Ovary (tissue), 7 donors: ENCODE measurements at regions not wholly inside any gene's neighbourhood (a gene's known extent, or its start where the extent isn't known, plus 50 kb on each side); places are given as distances from the start of the nearest gene placed in this dataset.
A peak's percentile ranks its signal among the peaks of the same experiment; 100 is the strongest.

Experiments
- DNase-seq, 5 donors: peaks; one replicate each; pipeline ENCODE4 v3.0.0-alpha.2; 2019 to 2020
- H3K27ac ChIP-seq, 2 donors: fragments of 200-600 bp; one replicate each; pipeline versions ENCODE4 v1.5.1 to v1.8.0; 2019 to 2022
- H3K27me3 ChIP-seq: fragments of 200-600 bp; one replicate; pipeline ENCODE4 v1.8.0; 2022
- H3K36me3 ChIP-seq: fragments of 200-600 bp; sonication (generic); one replicate; pipeline ENCODE4 v1.5.1; 2019
- H3K4me1 ChIP-seq: one replicate; pipeline ENCODE4 v1.8.1; 2013; ENCODE audit warnings: mild to moderate bottlenecking, moderate library complexity; ENCODE audit not compliant: insufficient read depth
- H3K4me3 ChIP-seq: fragments of 200-600 bp; sonication (generic); one replicate; pipeline ENCODE4 v1.5.1; 2017
- H3K9me3 ChIP-seq, 2 donors: fragments of 200-600 bp in 1 of 2; sonication (generic) in 1 of 2; one replicate each; pipeline versions ENCODE4 v1.5.1 to v1.8.1; 2013 to 2019; ENCODE audit warnings: mild to moderate bottlenecking in 1 of 2, moderate library complexity in 1 of 2
- EP300 ChIP-seq: sonication (generic); formaldehyde crosslinking; IDR thresholded peaks from one replicate; pipeline ENCODE4 v1.6.1; 2017; ENCODE audit warnings: antibody characterized with exemption
- POLR2A ChIP-seq: fragments of 450-650 bp; IDR thresholded peaks from one replicate; pipeline ENCODE4 v1.6.1; 2017; ENCODE audit warnings: antibody characterized with exemption, mild to moderate bottlenecking, moderate library complexity
- WGBS, 3 donors: extraction: QIAGEN DNeasy Blood & Tissue Kit in 1 of 3; methylation state at CpG; one replicate each; pipeline versions ENCODE4 v1.1.5 to v1.1.7; 2013 to 2017; 5-methylcytosine and 5-hydroxymethylcytosine counted together
- intact Hi-C, 4 donors: fragments of 100-400 bp; cut with DNase I; formaldehyde crosslinking; loops; one replicate each; pipeline versions ENCODE4 v1.11.0 to v1.15.1; 2022 to 2023
- TF ChIP-seq, protein P1 (sequence below), 3 donors: fragments of 450-650 bp in 2 of 3; fragments of 200-600 bp in 1 of 3; IDR thresholded peaks; one replicate each; pipeline versions ENCODE4 v1.5.1 to v1.8.0; 2016 to 2022; ENCODE audit warnings: antibody characterized with exemption in 3 of 3, mild to moderate bottlenecking in 1 of 3
- donor health status: DM: no; HTN: no; CAD: no; lungs with moderate emphysema.
- donor health status: DM: no; HTN: no; CAD: no.
- donor health status: Bipolar disorder and iron deficiency.
- donor health status: DM: no; HTN: no; CAD: no.
- donor health status: DM: yes; HTN: yes; CAD: no.

DNA sequence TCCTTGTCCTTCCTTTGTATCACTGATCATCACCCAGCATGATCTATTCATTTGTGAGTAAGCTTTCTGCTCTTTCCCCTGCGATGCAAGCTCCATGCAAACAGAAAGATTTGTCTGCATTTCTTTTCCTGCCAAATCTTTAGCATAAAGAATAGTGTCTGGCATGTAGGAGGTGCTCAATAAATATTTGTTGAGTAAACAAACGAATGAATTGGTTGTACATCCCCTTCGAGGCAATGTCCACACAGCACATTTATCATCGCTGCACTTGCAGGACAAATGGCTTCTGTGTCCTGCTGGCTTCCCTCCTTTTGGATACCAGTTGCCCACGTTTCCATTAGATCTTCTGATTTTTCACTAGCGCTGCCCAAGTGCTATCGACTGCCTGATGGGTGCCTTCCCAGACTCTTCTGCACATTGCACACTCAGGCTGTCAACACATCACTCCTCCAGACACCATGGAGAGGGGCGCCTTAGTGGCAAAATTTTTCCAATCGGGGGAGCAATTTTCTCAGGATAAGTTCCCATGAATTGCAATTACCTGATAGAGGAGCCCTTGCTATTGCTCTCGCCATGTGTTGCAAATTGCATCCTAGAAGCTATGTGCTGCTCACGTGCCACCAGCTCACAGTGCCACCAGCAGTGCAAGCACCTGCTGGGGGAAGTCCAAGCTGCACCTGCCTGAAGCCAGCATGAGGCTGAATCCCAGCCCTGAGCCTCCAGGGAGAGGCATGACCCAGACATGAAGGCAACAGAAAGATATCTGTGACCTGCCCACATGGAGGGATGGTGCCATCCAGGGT lies 206.6 kb downstream of the KIF26A start:
- Histone ChIP-seq H3K4me1 (peaks cover 11% of the 10 kb centered on the region), H3K36me3 (no peaks in the 10 kb centered on the region), H3K9me3 (no peaks in the 10 kb centered on the region), H3K4me3 (no peak overlapping the region), H3K27ac (no peak overlapping the region), H3K27me3 (no peaks in the 10 kb centered on the region)
- 66 to 69% (median 67%) methylated on average over 11 of the region's 11 CpGs for WGBS, 3 donors
- intact Hi-C loops: loop anchor here in 1 of 4 donors (10.0 kb wide), 1 partner anchor 210 kb away; the partner anchor contains the start of gene KIF26A
- TF ChIP-seq, protein P1, sequence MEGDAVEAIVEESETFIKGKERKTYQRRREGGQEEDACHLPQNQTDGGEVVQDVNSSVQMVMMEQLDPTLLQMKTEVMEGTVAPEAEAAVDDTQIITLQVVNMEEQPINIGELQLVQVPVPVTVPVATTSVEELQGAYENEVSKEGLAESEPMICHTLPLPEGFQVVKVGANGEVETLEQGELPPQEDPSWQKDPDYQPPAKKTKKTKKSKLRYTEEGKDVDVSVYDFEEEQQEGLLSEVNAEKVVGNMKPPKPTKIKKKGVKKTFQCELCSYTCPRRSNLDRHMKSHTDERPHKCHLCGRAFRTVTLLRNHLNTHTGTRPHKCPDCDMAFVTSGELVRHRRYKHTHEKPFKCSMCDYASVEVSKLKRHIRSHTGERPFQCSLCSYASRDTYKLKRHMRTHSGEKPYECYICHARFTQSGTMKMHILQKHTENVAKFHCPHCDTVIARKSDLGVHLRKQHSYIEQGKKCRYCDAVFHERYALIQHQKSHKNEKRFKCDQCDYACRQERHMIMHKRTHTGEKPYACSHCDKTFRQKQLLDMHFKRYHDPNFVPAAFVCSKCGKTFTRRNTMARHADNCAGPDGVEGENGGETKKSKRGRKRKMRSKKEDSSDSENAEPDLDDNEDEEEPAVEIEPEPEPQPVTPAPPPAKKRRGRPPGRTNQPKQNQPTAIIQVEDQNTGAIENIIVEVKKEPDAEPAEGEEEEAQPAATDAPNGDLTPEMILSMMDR (IDR thresholded peaks at IDR 0.05): no peak
- no peak for TF ChIP-seq EP300
- DNase-seq: peak in 1 of 5 donors; percentile 9

DNA sequence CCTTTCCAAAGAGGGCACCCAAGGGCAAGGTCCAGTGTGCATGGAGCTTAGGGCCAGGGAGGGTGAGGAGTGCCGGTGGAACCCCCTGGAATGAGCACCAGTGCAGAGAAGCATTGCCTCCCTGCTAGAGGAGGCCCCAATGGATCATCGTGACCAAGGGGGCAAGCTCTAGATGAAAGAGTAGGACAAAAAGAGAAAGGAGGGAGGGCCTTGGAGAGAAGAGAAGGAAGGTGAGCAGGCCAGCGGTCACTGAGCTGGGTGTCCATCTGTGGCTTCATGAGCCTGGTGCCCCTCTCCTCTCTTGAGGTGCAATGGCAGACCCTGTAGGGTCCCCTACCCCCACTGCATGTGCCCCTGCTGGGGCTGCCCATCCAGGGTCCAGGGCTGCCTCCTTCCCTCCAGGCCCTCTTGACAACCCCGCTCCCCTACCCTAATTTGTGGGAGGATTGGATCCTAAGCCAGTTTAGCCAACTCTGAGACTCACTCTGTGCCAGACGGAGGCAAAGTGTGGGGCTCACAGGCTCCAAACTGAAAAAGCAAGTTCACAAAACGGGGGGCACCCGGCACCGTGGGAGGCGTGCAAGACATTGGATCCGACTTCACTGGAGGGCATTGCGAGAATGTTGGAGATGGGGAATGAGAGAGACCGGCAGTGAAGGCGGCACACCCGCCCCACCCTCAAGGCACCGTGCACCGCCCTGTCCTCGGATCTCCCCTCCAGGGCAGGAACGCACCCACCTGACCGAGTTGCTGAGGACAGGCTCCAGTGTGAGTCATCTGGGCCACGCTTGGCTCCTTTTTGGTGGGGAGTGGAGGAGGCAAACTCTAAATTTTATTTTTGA lies 207.5 kb downstream of the KIF26A start:
- intact Hi-C loops: loop anchor here in 1 of 4 donors (10.0 kb wide), 1 partner anchor 211 kb away; the partner anchor contains the start of gene KIF26A
- no peak overlapping the region for H3K27ac ChIP-seq
- DNase-seq: peak in 2 of 5 donors; percentile 10 to 17
- no peaks in the 10 kb centered on the region for H3K9me3 ChIP-seq
- no peaks in the 10 kb centered on the region for H3K36me3 ChIP-seq
- H3K4me3 ChIP-seq: no peak overlapping the region
- WGBS, 3 donors: 86 to 90% (median 87%) methylated on average over 20 of the region's 20 CpGs
- H3K27me3 ChIP-seq: no peaks in the 10 kb centered on the region
- TF ChIP-seq EP300 (no peak), POLR2A (no peak)
- TF ChIP-seq, protein P1 (IDR thresholded peaks at IDR 0.05): no peak
- peaks cover 16% of the 10 kb centered on the region for H3K4me1 ChIP-seq

GRCh38 chr14:104346608-104347007 lies 208.2 kb downstream of the KIF26A start:
- Histone ChIP-seq H3K27me3 (no peaks in the 10 kb centered on the region), H3K4me3 (no peak overlapping the region), H3K27ac (no peak overlapping the region), H3K4me1 (peaks cover 17% of the 10 kb centered on the region), H3K36me3 (no peaks in the 10 kb centered on the region), H3K9me3 (no peaks in the 10 kb centered on the region)
- TF ChIP-seq EP300: no peak
- no peak for TF ChIP-seq POLR2A
- TF ChIP-seq, protein P1 (IDR thresholded peaks at IDR 0.05): no peak
- intact Hi-C loops: loop anchor here in 1 of 4 donors (10.0 kb wide), 1 partner anchor 212 kb away; the partner anchor contains the start of gene KIF26A
- WGBS, 3 donors: 87 to 88% (median 87%) methylated on average over 10 of the region's 10 CpGs
- DNase-seq: peak in 2 of 5 donors; percentile 7 to 9

- DNase-seq: peak in 2 of 5 donors; percentile 8 to 10
- Histone ChIP-seq H3K36me3 (no peaks in the 10 kb centered on the region), H3K4me1 (peaks cover 8% of the 10 kb centered on the region), H3K27ac (no peak overlapping the region), H3K9me3 (no peaks in the 10 kb centered on the region), H3K27me3 (no peaks in the 10 kb centered on the region), H3K4me3 (no peak overlapping the region)
- 77 to 93% (median 89%) methylated on average over 5 of the region's 5 CpGs for WGBS, 3 donors
- TF ChIP-seq EP300 (no peak), POLR2A (no peak)
- TF ChIP-seq, protein P1 (IDR thresholded peaks at IDR 0.05): no peak
- intact Hi-C loops: loop anchor here in 1 of 4 donors (10.0 kb wide), 1 partner anchor 214 kb away; the partner anchor contains the start of gene KIF26A
These were observed 210.4 kb downstream of the KIF26A start for GRCh38 chr14:104348741-104349140.
